Stimulated activated CD8-positive, alpha-beta memory T cell treated with anti-CD3 and anti-CD28 coated beads, Interleukin-7, amount 100 ng/mL, for 24 hours (primary cell): ENCODE measurements at regions not wholly inside any gene's neighbourhood (a gene's known extent, or its start where the extent isn't known, plus 50 kb on each side); places are given as distances from the start of the nearest gene placed in this dataset.

Experiments used
- DNase-seq: peaks from one replicate; pipeline ENCODE4 v3.0.0-alpha.2; 2020; ENCODE audit warnings: low read depth

GRCh38 chr6:104207635-104208034 lies 652.1 kb downstream of the HACE1 start:
- no peak for DNase-seq

- DNase-seq, result no peak
Observed at GRCh38 chr6:104201557-104201956, 658.2 kb downstream of the HACE1 start.

GRCh38 chr6:104187616-104188015 lies 672.1 kb downstream of the HACE1 start:
- DNase-seq, result no peak

- DNase-seq, result no peak
Observed at GRCh38 chr6:104186831-104187230, 672.9 kb downstream of the HACE1 start.

GRCh38 chr6:104183816-104184435 lies 675.8 kb downstream of the HACE1 start:
- DNase-seq, result no peak

GRCh38 chr6:104182811-104183210 lies 676.9 kb downstream of the HACE1 start:
- DNase-seq, result no peak

GRCh38 chr6:104173668-104174067 lies 686.1 kb downstream of the HACE1 start:
- no peak for DNase-seq

- DNase-seq, result no peak
Observed at GRCh38 chr6:104170401-104170800, 689.3 kb downstream of the HACE1 start.

- no peak for DNase-seq
Observed at GRCh38 chr6:104166055-104166668, 693.6 kb downstream of the HACE1 start.

GRCh38 chr6:104162036-104162669 lies 697.6 kb downstream of the HACE1 start:
- DNase-seq, result no peak

- no peak for DNase-seq
Observed at GRCh38 chr6:104159045-104159618, 700.6 kb downstream of the HACE1 start.

GRCh38 chr6:104143757-104144156 lies 716.0 kb downstream of the HACE1 start:
- no peak for DNase-seq

GRCh38 chr6:104134876-104135275 lies 724.8 kb downstream of the HACE1 start:
- DNase-seq, result no peak

- no peak for DNase-seq
Observed at GRCh38 chr6:104130343-104130742, 729.4 kb downstream of the HACE1 start.

GRCh38 chr6:104126315-104127005 lies 733.3 kb downstream of the HACE1 start:
- no peak for DNase-seq

GRCh38 chr6:104123227-104123626 lies 736.5 kb downstream of the HACE1 start:
- DNase-seq, result no peak

GRCh38 chr6:104118274-104118673 lies 741.4 kb downstream of the HACE1 start:
- no peak for DNase-seq

GRCh38 chr6:104109806-104110205 lies 749.9 kb downstream of the HACE1 start:
- no peak for DNase-seq

GRCh38 chr6:104108634-104109033 lies 751.1 kb downstream of the HACE1 start:
- no peak for DNase-seq

- DNase-seq, result no peak
Observed at GRCh38 chr6:104095661-104096416, 763.9 kb downstream of the HACE1 start.

- DNase-seq, result no peak
Observed at GRCh38 chr6:104087765-104088164, 772.0 kb downstream of the HACE1 start.

- DNase-seq, result no peak
Observed at GRCh38 chr6:104068281-104068680, 791.4 kb downstream of the HACE1 start.
